Esophagus squamous epithelium (tissue), 5 donors: ENCODE measurements at regions not wholly inside any gene's neighbourhood (a gene's known extent, or its start where the extent isn't known, plus 50 kb on each side); places are given as distances from the start of the nearest gene placed in this dataset.

Source experiments
- DNase-seq: peaks from one replicate; lab custom pipeline; 2025; lab: John Stamatoyannopoulos, UW
- H3K27ac ChIP-seq, 4 donors: fragments of 200-600 bp; sonication (generic); one replicate each; pipeline ENCODE4 v1.5.1; 2016 to 2019; ENCODE audit warnings: mild to moderate bottlenecking in 1 of 4
- H3K27me3 ChIP-seq, 4 donors: fragments of 200-600 bp; sonication (generic); 1 replicate in 3 of 4; 2 replicates in 1 of 4; pipeline versions ENCODE4 v1.5.1 to v1.6.0; 2017 to 2021; ENCODE audit warnings: antibody characterized with exemption in 1 of 4
- H3K36me3 ChIP-seq, 3 donors: fragments of 200-600 bp; sonication (generic); one replicate each; pipeline ENCODE4 v1.5.1; 2016 to 2019
- H3K4me1 ChIP-seq, 3 donors: fragments of 200-600 bp; sonication (generic); one replicate each; pipeline ENCODE4 v1.5.1; 2017 to 2019
- H3K4me3 ChIP-seq, 4 donors: fragments of 200-600 bp; sonication (generic); 1 replicate in 3 of 4; 2 replicates in 1 of 4; pipeline ENCODE4 v1.5.1; 2016 to 2019; ENCODE audit warnings: mild to moderate bottlenecking in 2 of 4, moderate library complexity in 1 of 4
- H3K9me3 ChIP-seq, 3 donors: fragments of 200-600 bp; sonication (generic); one replicate each; pipeline ENCODE4 v1.5.1; 2016 to 2019
- CTCF ChIP-seq, 6 experiments: fragments of 450-650 bp in 4 of 6; fragments of 200-600 bp in 2 of 6; sonication (generic) in 2 of 6; IDR thresholded peaks; one replicate each; pipeline ENCODE4 v1.5.1; 2016 to 2019; ENCODE audit warnings: antibody characterized with exemption in 6 of 6, mild to moderate bottlenecking in 4 of 6, moderate library complexity in 4 of 6
- POLR2A ChIP-seq, 4 donors: fragments of 450-650 bp; IDR thresholded peaks; one replicate each; pipeline ENCODE4 v1.6.1; 2017; ENCODE audit warnings: antibody characterized with exemption in 4 of 4, mild to moderate bottlenecking in 4 of 4, moderate library complexity in 3 of 4
- WGBS, 2 donors: methylation state at CpG; one replicate each; pipeline ENCODE4 v1.1.5; 2018; 5-methylcytosine and 5-hydroxymethylcytosine counted together
- intact Hi-C: fragments of 100-400 bp; cut with DNase I; formaldehyde crosslinking; loops from one replicate; pipeline ENCODE4 v1.15.0; 2022
- donor health status: DM: yes; HTN: yes; CAD: no.

- no peak for DNase-seq
- TF ChIP-seq CTCF (IDR thresholded peaks at IDR 0.05) = no peak
- no peak for TF ChIP-seq POLR2A (IDR thresholded peaks at IDR 0.05)
These were observed 120.9 kb upstream of the FREM2 start for GRCh38 chr13:38566023-38566422.

GRCh38 chr13:38566519-38566918 is 120.4 kb upstream of the FREM2 start:
- 33 to 39% methylated on average over 3 of the region's 3 CpGs for whole genome bisulfite sequencing, 2 donors

More at GRCh38 chr13:38566023-38566422, 120.9 kb upstream of the FREM2 start:
- WGBS, 2 donors = 71 to 76% methylated on average over 4 of the region's 4 CpGs
- no peaks in the 10 kb centered on the region for H3K27me3 ChIP-seq
- H3K36me3 ChIP-seq = no peaks in the 10 kb centered on the region
- no peaks in the 10 kb centered on the region for H3K4me1 ChIP-seq
- intact Hi-C loops = no loop called here
- no peak overlapping the region for H3K4me3 ChIP-seq
- peaks cover 0 to 6% (median 0%) of the 10 kb centered on the region in 3 donors for H3K9me3 ChIP-seq
- no peak overlapping the region for H3K27ac ChIP-seq

GRCh38 chr13:38570706-38571105 is 116.2 kb upstream of the FREM2 start:
- Histone ChIP-seq H3K27me3 (no peaks in the 10 kb centered on the region), H3K4me3 (no peak overlapping the region), H3K9me3 (peaks cover 0 to 7% (median 0%) of the 10 kb centered on the region in 3 donors), H3K36me3 (no peaks in the 10 kb centered on the region), H3K27ac (no peak overlapping the region), H3K4me1 (no peaks in the 10 kb centered on the region)
- intact Hi-C loops = no loop called here
- 56 to 67% methylated on average over 1 of the region's 1 CpG for WGBS, 2 donors
- no peak for TF ChIP-seq CTCF (IDR thresholded peaks at IDR 0.05)
- TF ChIP-seq POLR2A (IDR thresholded peaks at IDR 0.05) = no peak
- DNase-seq = no peak

More at GRCh38 chr13:38566519-38566918, 120.4 kb upstream of the FREM2 start:
- Histone ChIP-seq H3K4me3 (no peak overlapping the region), H3K9me3 (peaks cover 0 to 7% (median 0%) of the 10 kb centered on the region in 3 donors), H3K4me1 (no peaks in the 10 kb centered on the region), H3K27me3 (no peaks in the 10 kb centered on the region), H3K27ac (no peak overlapping the region), H3K36me3 (no peaks in the 10 kb centered on the region)
- TF ChIP-seq POLR2A (IDR thresholded peaks at IDR 0.05) (no peak), CTCF (IDR thresholded peaks at IDR 0.05) (no peak)
- intact Hi-C loops = no loop called here
- DNase-seq = no peak

- Histone ChIP-seq H3K4me3 (no peak overlapping the region), H3K9me3 (peaks cover 0 to 7% (median 0%) of the 10 kb centered on the region in 3 donors), H3K27me3 (no peaks in the 10 kb centered on the region), H3K36me3 (no peaks in the 10 kb centered on the region), H3K4me1 (no peaks in the 10 kb centered on the region), H3K27ac (no peak overlapping the region)
- TF ChIP-seq POLR2A (IDR thresholded peaks at IDR 0.05) (no peak), CTCF (IDR thresholded peaks at IDR 0.05) (no peak)
- DNase-seq = no peak
- WGBS, 2 donors = 32 to 62% methylated on average over 2 of the region's 2 CpGs
- intact Hi-C loops = no loop called here
These were observed 111.5 kb upstream of the FREM2 start for GRCh38 chr13:38575427-38575826.

- WGBS, 2 donors = 56 to 73% methylated on average over 3 of the region's 3 CpGs
- H3K27me3 ChIP-seq = no peaks in the 10 kb centered on the region
These were observed 109.8 kb upstream of the FREM2 start for GRCh38 chr13:38577048-38577447.

More at GRCh38 chr13:38577048-38577447, 109.8 kb upstream of the FREM2 start:
- H3K27ac ChIP-seq = no peak overlapping the region
- no peak overlapping the region for H3K4me3 ChIP-seq
- TF ChIP-seq POLR2A (IDR thresholded peaks at IDR 0.05) (no peak), CTCF (IDR thresholded peaks at IDR 0.05) (no peak)
- no peak for DNase-seq
- no peaks in the 10 kb centered on the region for H3K9me3 ChIP-seq
- no peaks in the 10 kb centered on the region for H3K36me3 ChIP-seq
- H3K4me1 ChIP-seq = no peaks in the 10 kb centered on the region
- intact Hi-C loops = no loop called here
